ENCODE measurements at regions not wholly inside any gene's neighbourhood (a gene's known extent, or its start where the extent isn't known, plus 50 kb on each side); places are given as distances from the start of the nearest gene placed in this dataset.

GRCh38 chrX:150196285-150196684 lies 166.8 kb upstream of the MAMLD1 start:
- Histone ChIP-seq H3K4me2 (ENCODE audit: low read depth, low read length) (no peak overlapping the region), H3K9ac (ENCODE audit: low read length) (no peak overlapping the region), H3K4me1 (ENCODE audit: low read length) (no peaks in the 10 kb centered on the region), H3F3A (ENCODE audit: insufficient read depth, low read length) (no peaks in the 10 kb centered on the region), H3K36me3 (replicated peaks; ENCODE audit: insufficient read depth, low read length) (no peaks in the 10 kb centered on the region), H4K20me1 (ENCODE audit: insufficient read depth, low read length) (no peaks in the 10 kb centered on the region), H3K79me2 (ENCODE audit: low read length) (no peaks in the 10 kb centered on the region), H3K9me3 (replicated peaks; ENCODE audit: insufficient read depth, low read length) (no peaks in the 10 kb centered on the region), H3K9me2 (replicated peaks; ENCODE audit: insufficient read depth, low read length) (no peaks in the 10 kb centered on the region), H3K27me3 (replicated peaks; ENCODE audit: insufficient read depth, low read length) (no peaks in the 10 kb centered on the region), H2AFZ (ENCODE audit: low read length) (no peak overlapping the region), H3K4me3 (ENCODE audit: low read length) (no peak overlapping the region), H3K27ac (ENCODE audit: low read length) (no peak overlapping the region)
- no peak for DNase-seq
- TF ChIP-seq, protein P1, sequence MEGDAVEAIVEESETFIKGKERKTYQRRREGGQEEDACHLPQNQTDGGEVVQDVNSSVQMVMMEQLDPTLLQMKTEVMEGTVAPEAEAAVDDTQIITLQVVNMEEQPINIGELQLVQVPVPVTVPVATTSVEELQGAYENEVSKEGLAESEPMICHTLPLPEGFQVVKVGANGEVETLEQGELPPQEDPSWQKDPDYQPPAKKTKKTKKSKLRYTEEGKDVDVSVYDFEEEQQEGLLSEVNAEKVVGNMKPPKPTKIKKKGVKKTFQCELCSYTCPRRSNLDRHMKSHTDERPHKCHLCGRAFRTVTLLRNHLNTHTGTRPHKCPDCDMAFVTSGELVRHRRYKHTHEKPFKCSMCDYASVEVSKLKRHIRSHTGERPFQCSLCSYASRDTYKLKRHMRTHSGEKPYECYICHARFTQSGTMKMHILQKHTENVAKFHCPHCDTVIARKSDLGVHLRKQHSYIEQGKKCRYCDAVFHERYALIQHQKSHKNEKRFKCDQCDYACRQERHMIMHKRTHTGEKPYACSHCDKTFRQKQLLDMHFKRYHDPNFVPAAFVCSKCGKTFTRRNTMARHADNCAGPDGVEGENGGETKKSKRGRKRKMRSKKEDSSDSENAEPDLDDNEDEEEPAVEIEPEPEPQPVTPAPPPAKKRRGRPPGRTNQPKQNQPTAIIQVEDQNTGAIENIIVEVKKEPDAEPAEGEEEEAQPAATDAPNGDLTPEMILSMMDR (IDR thresholded peaks at IDR 0.05; ENCODE audit: low read length): no peak
- TF ChIP-seq EZH2phosphoT487 (IDR thresholded peaks at IDR 0.05; ENCODE audit: low read length): no peak
- no peak for TF ChIP-seq EZH2 (optimal IDR thresholded peaks at IDR 0.05; ENCODE audit: low read depth, low read length)

- Histone ChIP-seq H3K27ac (ENCODE audit: low read length) (no peak overlapping the region), H3F3A (ENCODE audit: insufficient read depth, low read length) (no peaks in the 10 kb centered on the region), H3K4me1 (ENCODE audit: low read length) (no peaks in the 10 kb centered on the region), H3K4me3 (ENCODE audit: low read length) (no peak overlapping the region), H3K36me3 (replicated peaks; ENCODE audit: insufficient read depth, low read length) (no peaks in the 10 kb centered on the region), H3K4me2 (ENCODE audit: low read depth, low read length) (no peak overlapping the region), H2AFZ (ENCODE audit: low read length) (no peak overlapping the region), H3K9ac (ENCODE audit: low read length) (no peak overlapping the region), H4K20me1 (ENCODE audit: insufficient read depth, low read length) (no peaks in the 10 kb centered on the region), H3K9me3 (replicated peaks; ENCODE audit: insufficient read depth, low read length) (no peaks in the 10 kb centered on the region), H3K9me2 (replicated peaks; ENCODE audit: insufficient read depth, low read length) (no peaks in the 10 kb centered on the region), H3K27me3 (replicated peaks; ENCODE audit: insufficient read depth, low read length) (no peaks in the 10 kb centered on the region), H3K79me2 (ENCODE audit: low read length) (no peaks in the 10 kb centered on the region)
- no peak for DNase-seq
- TF ChIP-seq EZH2phosphoT487 (IDR thresholded peaks at IDR 0.05; ENCODE audit: low read length) (no peak), EZH2 (optimal IDR thresholded peaks at IDR 0.05; ENCODE audit: low read depth, low read length) (no peak)
- TF ChIP-seq, protein P1 (IDR thresholded peaks at IDR 0.05; ENCODE audit: low read length): no peak
Observed at GRCh38 chrX:150197388-150197787, 165.7 kb upstream of the MAMLD1 start.

DNA sequence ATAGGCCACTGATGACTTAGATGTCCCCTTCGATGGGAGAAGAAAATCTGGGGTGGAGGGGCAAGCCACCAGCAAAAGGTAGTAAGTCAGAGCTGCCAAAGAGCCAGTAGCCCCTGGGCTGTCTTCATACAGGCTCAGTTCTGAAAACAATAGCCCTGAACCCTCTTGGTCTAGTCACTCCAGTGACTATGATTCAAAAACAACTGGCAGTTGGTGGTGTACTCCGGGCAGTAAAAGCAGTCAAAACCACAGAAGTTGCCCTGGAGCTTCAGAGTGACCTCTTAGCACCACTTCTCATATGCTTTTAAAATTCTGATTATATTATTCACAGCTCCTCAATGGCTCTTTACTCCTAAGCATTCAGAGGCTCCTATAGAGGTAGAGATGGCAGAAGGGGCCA lies 164.3 kb upstream of the MAMLD1 start:
- TF ChIP-seq EZH2phosphoT487 (IDR thresholded peaks at IDR 0.05; ENCODE audit: low read length) (no peak), EZH2 (optimal IDR thresholded peaks at IDR 0.05; ENCODE audit: low read depth, low read length) (no peak)
- TF ChIP-seq, protein P1 (IDR thresholded peaks at IDR 0.05; ENCODE audit: low read length): no peak
- Histone ChIP-seq H3K9ac (ENCODE audit: low read length) (no peak overlapping the region), H3K4me1 (ENCODE audit: low read length) (no peaks in the 10 kb centered on the region), H3K4me2 (ENCODE audit: low read depth, low read length) (no peak overlapping the region), H3K9me2 (replicated peaks; ENCODE audit: insufficient read depth, low read length) (no peaks in the 10 kb centered on the region), H3K9me3 (replicated peaks; ENCODE audit: insufficient read depth, low read length) (no peaks in the 10 kb centered on the region), H3K79me2 (ENCODE audit: low read length) (no peaks in the 10 kb centered on the region), H3K27me3 (replicated peaks; ENCODE audit: insufficient read depth, low read length) (no peaks in the 10 kb centered on the region), H2AFZ (ENCODE audit: low read length) (no peak overlapping the region), H3F3A (ENCODE audit: insufficient read depth, low read length) (no peaks in the 10 kb centered on the region), H3K36me3 (replicated peaks; ENCODE audit: insufficient read depth, low read length) (no peaks in the 10 kb centered on the region), H3K4me3 (ENCODE audit: low read length) (no peak overlapping the region), H4K20me1 (ENCODE audit: insufficient read depth, low read length) (no peaks in the 10 kb centered on the region), H3K27ac (ENCODE audit: low read length) (no peak overlapping the region)
- no peak for DNase-seq

Measured in MM.1S (cell line).